ENCODE measurements at regions not wholly inside any gene's neighbourhood (a gene's known extent, or its start where the extent isn't known, plus 50 kb on each side); places are given as distances from the start of the nearest gene placed in this dataset.

GRCh38 chr2:193894081-193894480, 1699.3 kb upstream of the TMEFF2 start:
- DNase-seq (ENCODE audit: low spot score) = no peak
- H4K20me1 ChIP-seq (ENCODE audit: insufficient read depth, low read length) = no peaks in the 10 kb centered on the region
- H3K27ac ChIP-seq (ENCODE audit: low read depth, low read length, poor library complexity, severe bottlenecking) = no peak overlapping the region
- CTCF ChIA-PET (ENCODE audit: unreplicated experiment) = no interaction called here
- no peaks in the 10 kb centered on the region for H3K9me3 ChIP-seq (ENCODE audit: low read length)
- intact Hi-C loops (cut with micrococcal nuclease; ENCODE audit: unreplicated experiment) = no loop called here
- BruUV-seq (replicated peaks) = no TSS peak
- H3K36me3 ChIP-seq (ENCODE audit: insufficient read depth, low read length) = no peaks in the 10 kb centered on the region
- H3K9me2 ChIP-seq (ENCODE audit: insufficient read depth, low read length) = no peaks in the 10 kb centered on the region
- no peaks in the 10 kb centered on the region for H3K79me2 ChIP-seq (ENCODE audit: insufficient read depth, low read depth, low read length)
- POLR2A ChIA-PET = no interaction called here
- TF ChIP-seq EZH2phosphoT487 (IDR thresholded peaks at IDR 0.05; ENCODE audit: borderline replicate concordance, low read depth, low read length) (no peak), CTCF (conservative IDR thresholded peaks at IDR 0.05; ENCODE audit: low read length) (no peak)
- H3K4me2 ChIP-seq (ENCODE audit: low read length) = no peak overlapping the region
- H2AFZ ChIP-seq (ENCODE audit: low read length) = no peak overlapping the region
- no peak overlapping the region for H3K4me3 ChIP-seq (ENCODE audit: low read depth, low read length, poor library complexity, severe bottlenecking)
- no peaks in the 10 kb centered on the region for H3K4me1 ChIP-seq (ENCODE audit: insufficient read depth, low read length, poor library complexity, severe bottlenecking)

GRCh38 chr2:193891023-193891422, 1696.3 kb upstream of the TMEFF2 start:
- H3K9me2 ChIP-seq (ENCODE audit: insufficient read depth, low read length) = no peaks in the 10 kb centered on the region
- H3K4me1 ChIP-seq (ENCODE audit: insufficient read depth, low read length, poor library complexity, severe bottlenecking) = no peaks in the 10 kb centered on the region
- H3K79me2 ChIP-seq (ENCODE audit: insufficient read depth, low read depth, low read length) = no peaks in the 10 kb centered on the region
- TF ChIP-seq CTCF (conservative IDR thresholded peaks at IDR 0.05; ENCODE audit: low read length) = no peak
- TF ChIP-seq EZH2phosphoT487 (IDR thresholded peaks at IDR 0.05; ENCODE audit: borderline replicate concordance, low read depth, low read length) = no peak
- BruUV-seq (replicated peaks) = no TSS peak
- H3K27ac ChIP-seq (ENCODE audit: low read depth, low read length, poor library complexity, severe bottlenecking) = no peak overlapping the region
- H4K20me1 ChIP-seq (ENCODE audit: insufficient read depth, low read length) = no peaks in the 10 kb centered on the region
- H3K4me2 ChIP-seq (ENCODE audit: low read length) = no peak overlapping the region
- POLR2A ChIA-PET = interaction anchor here (0.7 to 0.8 kb wide), 2 partner anchors 16 to 637 kb away, joined by 3 to 4 read pairs; no protein-coding TSS in a partner anchor
- CTCF ChIA-PET (ENCODE audit: unreplicated experiment) = no interaction called here
- intact Hi-C loops (cut with micrococcal nuclease; ENCODE audit: unreplicated experiment) = no loop called here
- H3K4me3 ChIP-seq (ENCODE audit: low read depth, low read length, poor library complexity, severe bottlenecking) = no peak overlapping the region
- DNase-seq (ENCODE audit: low spot score) = no peak
- no peak overlapping the region for H2AFZ ChIP-seq (ENCODE audit: low read length)
- no peaks in the 10 kb centered on the region for H3K36me3 ChIP-seq (ENCODE audit: insufficient read depth, low read length)
- no peaks in the 10 kb centered on the region for H3K9me3 ChIP-seq (ENCODE audit: low read length)

GRCh38 chr2:193885419-193885818, 1690.7 kb upstream of the TMEFF2 start:
- no peak overlapping the region for H3K4me2 ChIP-seq (ENCODE audit: low read length)
- H3K9me3 ChIP-seq (ENCODE audit: low read length) = no peaks in the 10 kb centered on the region
- TF ChIP-seq CTCF (conservative IDR thresholded peaks at IDR 0.05; ENCODE audit: low read length) = no peak
- no peak for TF ChIP-seq EZH2phosphoT487 (IDR thresholded peaks at IDR 0.05; ENCODE audit: borderline replicate concordance, low read depth, low read length)
- no peak overlapping the region for H2AFZ ChIP-seq (ENCODE audit: low read length)
- no peak overlapping the region for H3K27ac ChIP-seq (ENCODE audit: low read depth, low read length, poor library complexity, severe bottlenecking)
- H3K4me1 ChIP-seq (ENCODE audit: insufficient read depth, low read length, poor library complexity, severe bottlenecking) = no peaks in the 10 kb centered on the region
- ChIA-PET CTCF (ENCODE audit: unreplicated experiment) (no interaction called here), POLR2A (no interaction called here)
- H4K20me1 ChIP-seq (ENCODE audit: insufficient read depth, low read length) = no peaks in the 10 kb centered on the region
- H3K4me3 ChIP-seq (ENCODE audit: low read depth, low read length, poor library complexity, severe bottlenecking) = no peak overlapping the region
- no peaks in the 10 kb centered on the region for H3K36me3 ChIP-seq (ENCODE audit: insufficient read depth, low read length)
- no TSS peak for BruUV-seq (replicated peaks)
- intact Hi-C loops (cut with micrococcal nuclease; ENCODE audit: unreplicated experiment) = no loop called here
- H3K79me2 ChIP-seq (ENCODE audit: insufficient read depth, low read depth, low read length) = no peaks in the 10 kb centered on the region
- no peaks in the 10 kb centered on the region for H3K9me2 ChIP-seq (ENCODE audit: insufficient read depth, low read length)
- DNase-seq (ENCODE audit: low spot score) = no peak
